HEK293 (cell line): ENCODE measurements at regions not wholly inside any gene's neighbourhood (a gene's known extent, or its start where the extent isn't known, plus 50 kb on each side); places are given as distances from the start of the nearest gene placed in this dataset.

Experiments
- CTCF ChIA-PET: fragments of 350-600 bp; formaldehyde crosslinking; extraction: SDS; loops from one replicate; lab custom pipeline; 2021; ENCODE audit warnings: antibody characterized with exemption; lab: Yijun Ruan, JAX
- POLR2A ChIA-PET: fragments of 300-600 bp; formaldehyde crosslinking; extraction: SDS; loops from one replicate; lab custom pipeline; 2020; ENCODE audit warnings: antibody characterized with exemption, inconsistent platforms; lab: Yijun Ruan, JAX
- H3K27ac ChIP-seq: fragments of 200-500 bp; sonication (Bioruptor generic); 2 replicates; pipeline ENCODE4 v1.5.1; 2014; ENCODE audit warnings: low read depth, low read length, control low read depth, inconsistent platforms; ENCODE audit errors: extremely low read depth
- H3K36me3 ChIP-seq, 2 experiments: fragments of 200-500 bp in 1 of 2; sonication (Bioruptor generic) in 1 of 2; 1 replicate in 1 of 2; 2 replicates in 1 of 2; pipeline ENCODE4 v1.5.1; 2014 to 2017; ENCODE audit warnings: inconsistent platforms in 2 of 2, low read length in 2 of 2; ENCODE audit not compliant: control insufficient read depth in 2 of 2, insufficient read depth in 1 of 2
- H3K4me1 ChIP-seq: fragments of 200-500 bp; sonication (Bioruptor generic); 2 replicates; pipeline ENCODE4 v1.5.1; 2014; ENCODE audit warnings: mild to moderate bottlenecking, low read length, inconsistent platforms; ENCODE audit not compliant: control insufficient read depth, insufficient read depth
- H3K4me3 ChIP-seq: 2 replicates; pipeline ENCODE4 v1.5.1; 2011; ENCODE audit warnings: low read depth, mild to moderate bottlenecking, control low read depth, low read length, moderate library complexity
- H3K9me3 ChIP-seq: fragments of 200-500 bp; sonication (Bioruptor generic); 2 replicates; pipeline ENCODE4 v1.5.1; 2014; ENCODE audit warnings: low read depth, low read length, inconsistent platforms; ENCODE audit not compliant: control insufficient read depth, insufficient read depth
- KLF8 ChIP-seq: fragments of 450-650 bp; formaldehyde crosslinking; IDR thresholded peaks from 2 replicates; pipeline ENCODE4 v1.5.1; 2016; ENCODE audit warnings: missing biosample characterization, missing genetic modification characterization
- REPIN1 ChIP-seq: fragments of 450-650 bp; formaldehyde crosslinking; IDR thresholded peaks from 2 replicates; pipeline ENCODE4 v1.5.1; 2017; ENCODE audit warnings: missing biosample characterization, missing genetic modification characterization, low read depth
- SP2 ChIP-seq: fragments of 450-650 bp; formaldehyde crosslinking; IDR thresholded peaks from 2 replicates; pipeline ENCODE4 v1.5.1; 2016; ENCODE audit warnings: missing biosample characterization, missing genetic modification characterization
- SP7 ChIP-seq: fragments of 450-650 bp; formaldehyde crosslinking; IDR thresholded peaks from 2 replicates; pipeline ENCODE4 v1.5.1; 2016; ENCODE audit warnings: missing biosample characterization, missing genetic modification characterization
- TRIM28 ChIP-seq: IDR thresholded peaks from 2 replicates; pipeline ENCODE4 v1.6.1; 2011; ENCODE audit warnings: low read length, control low read depth, borderline replicate concordance
- ZNF146 ChIP-seq: fragments of 450-650 bp; formaldehyde crosslinking; IDR thresholded peaks from 2 replicates; pipeline ENCODE4 v1.5.1; 2016; ENCODE audit warnings: missing biosample characterization, missing genetic modification characterization
- ZNF311 ChIP-seq: fragments of 450-650 bp; formaldehyde crosslinking; IDR thresholded peaks from 2 replicates; pipeline ENCODE4 v1.5.1; 2017; ENCODE audit warnings: missing biosample characterization, missing genetic modification characterization, borderline replicate concordance
- ZNF341 ChIP-seq: fragments of 450-650 bp; formaldehyde crosslinking; IDR thresholded peaks from 2 replicates; pipeline ENCODE4; 2016; ENCODE audit warnings: low read depth, missing biosample characterization, missing genetic modification characterization
- ZNF549 ChIP-seq: fragments of 450-650 bp; IDR thresholded peaks from 2 replicates; pipeline ENCODE4 v1.5.1; 2018; ENCODE audit warnings: missing biosample characterization, missing genetic modification characterization, mild to moderate bottlenecking, inconsistent platforms, moderate library complexity
- ZNF571 ChIP-seq: fragments of 450-650 bp; formaldehyde crosslinking; IDR thresholded peaks from 2 replicates; pipeline ENCODE4 v1.5.0; 2017; ENCODE audit warnings: missing biosample characterization, missing genetic modification characterization
- ZNF623 ChIP-seq: fragments of 450-650 bp; formaldehyde crosslinking; IDR thresholded peaks from 2 replicates; pipeline ENCODE4 v1.5.1; 2016; ENCODE audit warnings: missing biosample characterization, missing genetic modification characterization
- ZNF664 ChIP-seq: fragments of 450-650 bp; formaldehyde crosslinking; IDR thresholded peaks from 2 replicates; pipeline ENCODE4 v1.5.1; 2016; ENCODE audit warnings: missing biosample characterization, missing genetic modification characterization
- ZNF843 ChIP-seq: fragments of 450-650 bp; formaldehyde crosslinking; IDR thresholded peaks from 2 replicates; pipeline ENCODE4 v1.5.1; 2016; ENCODE audit warnings: missing biosample characterization, missing genetic modification characterization
- TF ChIP-seq, protein P1 (sequence below): fragments of 450-650 bp; formaldehyde crosslinking; IDR thresholded peaks from 2 replicates; pipeline ENCODE4 v1.5.1; 2016; ENCODE audit warnings: missing biosample characterization, missing genetic modification characterization, low read depth
- TF ChIP-seq, protein P2 (sequence below): fragments of 450-650 bp; formaldehyde crosslinking; IDR thresholded peaks from 2 replicates; pipeline ENCODE4 v1.5.1; 2016; ENCODE audit warnings: missing biosample characterization, missing genetic modification characterization
- TF ChIP-seq, protein P3 (sequence below): fragments of 450-650 bp; formaldehyde crosslinking; IDR thresholded peaks from 2 replicates; pipeline ENCODE4 v1.5.1; 2017; ENCODE audit warnings: missing biosample characterization, missing genetic modification characterization
- TF ChIP-seq, protein P4 (sequence below): fragments of 450-650 bp; formaldehyde crosslinking; IDR thresholded peaks from 2 replicates; pipeline ENCODE4 v1.5.1; 2016; ENCODE audit warnings: missing biosample characterization, missing genetic modification characterization, borderline replicate concordance
- TF ChIP-seq, protein P5 (sequence below): fragments of 450-650 bp; formaldehyde crosslinking; IDR thresholded peaks from 2 replicates; pipeline ENCODE4 v1.5.1; 2016; ENCODE audit warnings: missing biosample characterization, missing genetic modification characterization, borderline replicate concordance
- TF ChIP-seq, protein P6 (sequence below): fragments of 450-650 bp; formaldehyde crosslinking; IDR thresholded peaks from 2 replicates; pipeline ENCODE4 v1.5.1; 2016; ENCODE audit warnings: missing biosample characterization, missing genetic modification characterization
- TF ChIP-seq, protein P7 (sequence below): fragments of 450-650 bp; formaldehyde crosslinking; IDR thresholded peaks from 2 replicates; pipeline ENCODE4 v1.5.1; 2016; ENCODE audit warnings: missing biosample characterization, missing genetic modification characterization

DNA sequence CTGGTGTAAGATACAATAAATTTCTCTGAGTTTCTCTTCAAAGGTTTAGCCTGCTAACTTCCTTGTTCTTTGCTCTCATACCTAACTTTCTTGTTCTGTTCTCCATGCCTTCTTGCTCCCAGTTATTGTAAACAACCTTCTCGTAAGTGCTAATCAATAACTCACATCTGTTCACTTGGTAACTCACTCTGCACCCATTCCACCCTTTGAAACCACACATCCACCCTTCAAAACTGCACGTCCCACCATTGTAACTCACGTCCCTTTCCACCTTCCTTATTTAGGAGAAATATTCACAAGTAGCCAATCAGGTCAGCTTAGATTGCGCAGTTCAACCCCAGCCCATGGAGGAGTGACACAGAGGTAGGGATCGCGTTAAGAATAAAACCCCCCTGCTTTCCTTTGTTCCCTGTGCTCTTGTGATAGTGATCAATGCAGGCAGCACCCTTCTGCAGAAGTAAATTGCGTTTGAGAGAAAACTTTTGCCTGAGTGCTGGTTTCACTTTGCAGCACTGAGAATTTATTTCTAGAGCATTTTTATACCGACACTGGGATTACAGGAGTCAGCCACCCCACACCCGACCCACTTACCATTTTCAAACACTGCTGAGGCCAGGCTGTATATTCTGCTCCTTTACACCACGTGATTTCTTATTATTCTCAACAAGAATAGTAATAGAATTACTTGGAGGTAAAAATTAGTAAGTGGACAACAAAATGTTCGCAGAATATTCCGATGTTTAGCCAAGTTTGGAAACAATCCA lies 789.2 kb upstream of the RGS18 start:
- POLR2A ChIA-PET: no interaction called here
- CTCF ChIA-PET: no interaction called here

More for the DNA sequence above, 789.2 kb upstream of the RGS18 start:
- H3K27ac ChIP-seq: no peak overlapping the region
- H3K36me3 ChIP-seq: no peaks in the 10 kb centered on the region
- H3K4me3 ChIP-seq: no peak overlapping the region
- TF ChIP-seq ZNF146: no peak
- TF ChIP-seq, protein P1, sequence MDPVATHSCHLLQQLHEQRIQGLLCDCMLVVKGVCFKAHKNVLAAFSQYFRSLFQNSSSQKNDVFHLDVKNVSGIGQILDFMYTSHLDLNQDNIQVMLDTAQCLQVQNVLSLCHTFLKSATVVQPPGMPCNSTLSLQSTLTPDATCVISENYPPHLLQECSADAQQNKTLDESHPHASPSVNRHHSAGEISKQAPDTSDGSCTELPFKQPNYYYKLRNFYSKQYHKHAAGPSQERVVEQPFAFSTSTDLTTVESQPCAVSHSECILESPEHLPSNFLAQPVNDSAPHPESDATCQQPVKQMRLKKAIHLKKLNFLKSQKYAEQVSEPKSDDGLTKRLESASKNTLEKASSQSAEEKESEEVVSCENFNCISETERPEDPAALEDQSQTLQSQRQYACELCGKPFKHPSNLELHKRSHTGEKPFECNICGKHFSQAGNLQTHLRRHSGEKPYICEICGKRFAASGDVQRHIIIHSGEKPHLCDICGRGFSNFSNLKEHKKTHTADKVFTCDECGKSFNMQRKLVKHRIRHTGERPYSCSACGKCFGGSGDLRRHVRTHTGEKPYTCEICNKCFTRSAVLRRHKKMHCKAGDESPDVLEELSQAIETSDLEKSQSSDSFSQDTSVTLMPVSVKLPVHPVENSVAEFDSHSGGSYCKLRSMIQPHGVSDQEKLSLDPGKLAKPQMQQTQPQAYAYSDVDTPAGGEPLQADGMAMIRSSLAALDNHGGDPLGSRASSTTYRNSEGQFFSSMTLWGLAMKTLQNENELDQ: no peak
- no peak for TF ChIP-seq ZNF571
- TF ChIP-seq, protein P2, sequence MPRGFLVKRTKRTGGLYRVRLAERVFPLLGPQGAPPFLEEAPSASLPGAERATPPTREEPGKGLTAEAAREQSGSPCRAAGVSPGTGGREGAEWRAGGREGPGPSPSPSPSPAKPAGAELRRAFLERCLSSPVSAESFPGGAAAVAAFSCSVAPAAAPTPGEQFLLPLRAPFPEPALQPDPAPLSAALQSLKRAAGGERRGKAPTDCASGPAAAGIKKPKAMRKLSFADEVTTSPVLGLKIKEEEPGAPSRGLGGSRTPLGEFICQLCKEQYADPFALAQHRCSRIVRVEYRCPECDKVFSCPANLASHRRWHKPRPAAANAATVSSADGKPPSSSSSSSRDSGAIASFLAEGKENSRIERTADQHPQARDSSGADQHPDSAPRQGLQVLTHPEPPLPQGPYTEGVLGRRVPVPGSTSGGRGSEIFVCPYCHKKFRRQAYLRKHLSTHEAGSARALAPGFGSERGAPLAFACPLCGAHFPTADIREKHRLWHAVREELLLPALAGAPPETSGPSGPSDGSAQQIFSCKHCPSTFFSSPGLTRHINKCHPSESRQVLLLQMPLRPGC (tag by site-specific recombination): no peak
- TF ChIP-seq, protein P3, sequence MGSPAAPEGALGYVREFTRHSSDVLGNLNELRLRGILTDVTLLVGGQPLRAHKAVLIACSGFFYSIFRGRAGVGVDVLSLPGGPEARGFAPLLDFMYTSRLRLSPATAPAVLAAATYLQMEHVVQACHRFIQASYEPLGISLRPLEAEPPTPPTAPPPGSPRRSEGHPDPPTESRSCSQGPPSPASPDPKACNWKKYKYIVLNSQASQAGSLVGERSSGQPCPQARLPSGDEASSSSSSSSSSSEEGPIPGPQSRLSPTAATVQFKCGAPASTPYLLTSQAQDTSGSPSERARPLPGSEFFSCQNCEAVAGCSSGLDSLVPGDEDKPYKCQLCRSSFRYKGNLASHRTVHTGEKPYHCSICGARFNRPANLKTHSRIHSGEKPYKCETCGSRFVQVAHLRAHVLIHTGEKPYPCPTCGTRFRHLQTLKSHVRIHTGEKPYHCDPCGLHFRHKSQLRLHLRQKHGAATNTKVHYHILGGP (tag by site-specific recombination): no peak
- no peak for TF ChIP-seq REPIN1 (tag by site-specific recombination)
- no peak for TF ChIP-seq ZNF664
- no peak for TF ChIP-seq SP7 (tag by site-specific recombination)
- TF ChIP-seq ZNF341: no peak
- TF ChIP-seq SP2 (tag by site-specific recombination): no peak
- TF ChIP-seq, protein P4, sequence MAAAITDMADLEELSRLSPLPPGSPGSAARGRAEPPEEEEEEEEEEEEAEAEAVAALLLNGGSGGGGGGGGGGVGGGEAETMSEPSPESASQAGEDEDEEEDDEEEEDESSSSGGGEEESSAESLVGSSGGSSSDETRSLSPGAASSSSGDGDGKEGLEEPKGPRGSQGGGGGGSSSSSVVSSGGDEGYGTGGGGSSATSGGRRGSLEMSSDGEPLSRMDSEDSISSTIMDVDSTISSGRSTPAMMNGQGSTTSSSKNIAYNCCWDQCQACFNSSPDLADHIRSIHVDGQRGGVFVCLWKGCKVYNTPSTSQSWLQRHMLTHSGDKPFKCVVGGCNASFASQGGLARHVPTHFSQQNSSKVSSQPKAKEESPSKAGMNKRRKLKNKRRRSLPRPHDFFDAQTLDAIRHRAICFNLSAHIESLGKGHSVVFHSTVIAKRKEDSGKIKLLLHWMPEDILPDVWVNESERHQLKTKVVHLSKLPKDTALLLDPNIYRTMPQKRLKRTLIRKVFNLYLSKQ: no peak
- TF ChIP-seq, protein P5, sequence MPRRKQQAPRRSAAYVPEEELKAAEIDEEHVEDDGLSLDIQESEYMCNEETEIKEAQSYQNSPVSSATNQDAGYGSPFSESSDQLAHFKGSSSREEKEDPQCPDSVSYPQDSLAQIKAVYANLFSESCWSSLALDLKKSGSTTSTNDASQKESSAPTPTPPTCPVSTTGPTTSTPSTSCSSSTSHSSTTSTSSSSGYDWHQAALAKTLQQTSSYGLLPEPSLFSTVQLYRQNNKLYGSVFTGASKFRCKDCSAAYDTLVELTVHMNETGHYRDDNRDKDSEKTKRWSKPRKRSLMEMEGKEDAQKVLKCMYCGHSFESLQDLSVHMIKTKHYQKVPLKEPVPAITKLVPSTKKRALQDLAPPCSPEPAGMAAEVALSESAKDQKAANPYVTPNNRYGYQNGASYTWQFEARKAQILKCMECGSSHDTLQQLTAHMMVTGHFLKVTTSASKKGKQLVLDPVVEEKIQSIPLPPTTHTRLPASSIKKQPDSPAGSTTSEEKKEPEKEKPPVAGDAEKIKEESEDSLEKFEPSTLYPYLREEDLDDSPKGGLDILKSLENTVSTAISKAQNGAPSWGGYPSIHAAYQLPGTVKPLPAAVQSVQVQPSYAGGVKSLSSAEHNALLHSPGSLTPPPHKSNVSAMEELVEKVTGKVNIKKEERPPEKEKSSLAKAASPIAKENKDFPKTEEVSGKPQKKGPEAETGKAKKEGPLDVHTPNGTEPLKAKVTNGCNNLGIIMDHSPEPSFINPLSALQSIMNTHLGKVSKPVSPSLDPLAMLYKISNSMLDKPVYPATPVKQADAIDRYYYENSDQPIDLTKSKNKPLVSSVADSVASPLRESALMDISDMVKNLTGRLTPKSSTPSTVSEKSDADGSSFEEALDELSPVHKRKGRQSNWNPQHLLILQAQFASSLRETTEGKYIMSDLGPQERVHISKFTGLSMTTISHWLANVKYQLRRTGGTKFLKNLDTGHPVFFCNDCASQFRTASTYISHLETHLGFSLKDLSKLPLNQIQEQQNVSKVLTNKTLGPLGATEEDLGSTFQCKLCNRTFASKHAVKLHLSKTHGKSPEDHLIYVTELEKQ: no peak
- TF ChIP-seq TRIM28: no peak
- TF ChIP-seq ZNF623 (tag by site-specific recombination): no peak
- TF ChIP-seq ZNF843 (tag by site-specific recombination): no peak
- no peak for TF ChIP-seq KLF8 (tag by site-specific recombination)
- TF ChIP-seq, protein P6, sequence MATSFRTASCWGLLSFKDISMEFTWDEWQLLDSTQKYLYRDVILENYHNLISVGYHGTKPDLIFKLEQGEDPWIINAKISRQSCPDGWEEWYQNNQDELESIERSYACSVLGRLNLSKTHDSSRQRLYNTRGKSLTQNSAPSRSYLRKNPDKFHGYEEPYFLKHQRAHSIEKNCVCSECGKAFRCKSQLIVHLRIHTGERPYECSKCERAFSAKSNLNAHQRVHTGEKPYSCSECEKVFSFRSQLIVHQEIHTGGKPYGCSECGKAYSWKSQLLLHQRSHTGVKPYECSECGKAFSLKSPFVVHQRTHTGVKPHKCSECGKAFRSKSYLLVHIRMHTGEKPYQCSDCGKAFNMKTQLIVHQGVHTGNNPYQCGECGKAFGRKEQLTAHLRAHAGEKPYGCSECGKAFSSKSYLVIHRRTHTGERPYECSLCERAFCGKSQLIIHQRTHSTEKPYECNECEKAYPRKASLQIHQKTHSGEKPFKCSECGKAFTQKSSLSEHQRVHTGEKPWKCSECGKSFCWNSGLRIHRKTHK (tag by site-specific recombination): no peak
- no peak for TF ChIP-seq ZNF311
- TF ChIP-seq, protein P7, sequence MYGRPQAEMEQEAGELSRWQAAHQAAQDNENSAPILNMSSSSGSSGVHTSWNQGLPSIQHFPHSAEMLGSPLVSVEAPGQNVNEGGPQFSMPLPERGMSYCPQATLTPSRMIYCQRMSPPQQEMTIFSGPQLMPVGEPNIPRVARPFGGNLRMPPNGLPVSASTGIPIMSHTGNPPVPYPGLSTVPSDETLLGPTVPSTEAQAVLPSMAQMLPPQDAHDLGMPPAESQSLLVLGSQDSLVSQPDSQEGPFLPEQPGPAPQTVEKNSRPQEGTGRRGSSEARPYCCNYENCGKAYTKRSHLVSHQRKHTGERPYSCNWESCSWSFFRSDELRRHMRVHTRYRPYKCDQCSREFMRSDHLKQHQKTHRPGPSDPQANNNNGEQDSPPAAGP (tag by site-specific recombination): no peak
- TF ChIP-seq ZNF549 (tag by site-specific recombination): no peak
- no peaks in the 10 kb centered on the region for H3K4me1 ChIP-seq
- H3K9me3 ChIP-seq: no peaks in the 10 kb centered on the region
